H1 (cell line): ENCODE measurements at regions not wholly inside any gene's neighbourhood (a gene's known extent, or its start where the extent isn't known, plus 50 kb on each side); places are given as distances from the start of the nearest gene placed in this dataset.

Source experiments
- CTCF ChIA-PET: fragments of 300-600 bp; sonication (Branson Sonifier 250); formaldehyde crosslinking; loops from one replicate; lab custom pipeline; 2021; ENCODE audit not compliant: partially characterized antibody; lab: Charles Lee
- POLR2A ChIA-PET: fragments of 300-600 bp; sonication (Branson Sonifier 250); formaldehyde crosslinking; loops from one replicate; lab custom pipeline; 2021; ENCODE audit warnings: inconsistent platforms; ENCODE audit not compliant: partially characterized antibody; lab: Charles Lee
- DNase-seq, 2 experiments: peaks; one replicate each; pipeline versions ENCODE4 v3.0.0 to v3.0.0-alpha.2; 2010 to 2022; ENCODE audit warnings: low spot score in 2 of 2, low read depth in 1 of 2, mixed read lengths in 1 of 2
- FAIRE-seq: peaks from 2 replicates; lab custom pipeline; 2011; peaks lifted over from hg19 to GRCh38; lab: Jason Lieb, UNC
- H2AFZ ChIP-seq: 2 replicates; pipeline ENCODE4 v1.8.1; 2012; ENCODE audit warnings: low read length, inconsistent platforms
- H2AK5ac ChIP-seq: 2 replicates; pipeline ENCODE4 v1.6.1; 2013; ENCODE audit warnings: low read depth, low read length
- H2BK120ac ChIP-seq: replicated peaks from 2 replicates; pipeline ENCODE3; 2013; ENCODE audit warnings: low read depth, low read length, inconsistent platforms
- H2BK12ac ChIP-seq: 2 replicates; pipeline ENCODE4 v1.6.1; 2013; ENCODE audit warnings: low read depth, low read length
- H2BK15ac ChIP-seq: 2 replicates; pipeline ENCODE4 v1.6.1; 2013; ENCODE audit warnings: low read length
- H2BK20ac ChIP-seq: 2 replicates; pipeline ENCODE4 v1.6.1; 2013; ENCODE audit warnings: low read length
- H2BK5ac ChIP-seq: 2 replicates; pipeline ENCODE4 v1.6.1; 2013; ENCODE audit warnings: low read depth, low read length
- H3K14ac ChIP-seq: 2 replicates; pipeline ENCODE4 v1.6.1; 2013; ENCODE audit warnings: inconsistent platforms; ENCODE audit not compliant: insufficient read length
- H3K18ac ChIP-seq: 2 replicates; pipeline ENCODE4 v1.6.1; 2013; ENCODE audit warnings: low read length; ENCODE audit errors: extremely low read depth
- H3K23ac ChIP-seq: 2 replicates; pipeline ENCODE4 v1.6.1; 2013; ENCODE audit warnings: inconsistent platforms; ENCODE audit not compliant: insufficient read length
- H3K23me2 ChIP-seq: 2 replicates; pipeline ENCODE4 v1.6.1; 2013; ENCODE audit warnings: low read depth, low read length
- H3K27ac ChIP-seq: 2 replicates; pipeline ENCODE4 v1.6.1; 2011; ENCODE audit warnings: low read depth, low read length, inconsistent platforms
- H3K27me3 ChIP-seq, 4 experiments: replicated peaks in 1 of 4; 1 replicate in 1 of 4; 2 replicates in 3 of 4; pipeline versions ENCODE4 v1.6.1 to v1.8.1; 2011 to 2013; ENCODE audit warnings: low read length in 3 of 4, mild to moderate bottlenecking in 3 of 4, inconsistent platforms in 2 of 4, mixed read lengths in 2 of 4, moderate library complexity in 1 of 4; ENCODE audit not compliant: control insufficient read depth in 3 of 4, insufficient read depth in 3 of 4; ENCODE audit errors: extremely low read depth in 1 of 4
- H3K36me3 ChIP-seq, 4 experiments: 2 replicates each; pipeline versions ENCODE4 v1.6.1 to v1.8.1; 2011 to 2013; ENCODE audit warnings: mild to moderate bottlenecking in 4 of 4, low read length in 3 of 4, moderate library complexity in 2 of 4, control low read depth in 1 of 4, inconsistent platforms in 1 of 4; ENCODE audit not compliant: insufficient read depth in 4 of 4, control insufficient read depth in 2 of 4
- H3K4ac ChIP-seq: replicated peaks from 2 replicates; pipeline ENCODE3; 2013; ENCODE audit warnings: low read length, low read depth, mixed read lengths, inconsistent platforms; ENCODE audit not compliant: insufficient read length
- H3K4me1 ChIP-seq, 4 experiments: replicated peaks in 1 of 4; 1 replicate in 1 of 4; 2 replicates in 3 of 4; pipeline versions ENCODE4 v1.6.1 to v1.8.1; 2011 to 2013; ENCODE audit warnings: low read length in 3 of 4, inconsistent platforms in 2 of 4, mixed read lengths in 1 of 4; ENCODE audit not compliant: insufficient read depth in 4 of 4, control insufficient read depth in 3 of 4
- H3K4me2 ChIP-seq, 2 experiments: 2 replicates each; pipeline versions ENCODE4 v1.6.1 to v1.8.1; 2011 to 2013; ENCODE audit warnings: low read depth in 2 of 2, low read length in 2 of 2, control low read depth in 1 of 2, inconsistent platforms in 1 of 2, mild to moderate bottlenecking in 1 of 2; ENCODE audit not compliant: insufficient read depth in 1 of 2
- H3K4me3 ChIP-seq, 4 experiments: fragments of 200-600, 300-600 bp in 1 of 4; sonication (generic), shearing (Covaris generic), sonication (Bioruptor Twin) in 1 of 4; 2 replicates each; pipeline versions ENCODE4 v1.5.1 to v1.8.1; 2011 to 2016; ENCODE audit warnings: low read length in 4 of 4, low read depth in 3 of 4, control low read depth in 2 of 4, inconsistent platforms in 2 of 4, mild to moderate bottlenecking in 2 of 4, mixed read lengths in 1 of 4, moderate library complexity in 1 of 4; ENCODE audit not compliant: insufficient read depth in 2 of 4; ENCODE audit errors: extremely low read depth in 1 of 4
- H3K56ac ChIP-seq: replicated peaks from 2 replicates; pipeline ENCODE3; 2013; ENCODE audit warnings: low read depth, mild to moderate bottlenecking, mixed read lengths, low read length, inconsistent platforms; ENCODE audit not compliant: insufficient read length
- H3K79me1 ChIP-seq: 2 replicates; pipeline ENCODE4 v1.6.1; 2013; ENCODE audit warnings: low read depth, low read length, control low read depth
- H3K79me2 ChIP-seq, 2 experiments: 2 replicates each; pipeline versions ENCODE4 v1.6.1 to v1.8.1; 2012 to 2013; ENCODE audit warnings: low read length in 2 of 2, mild to moderate bottlenecking in 2 of 2, inconsistent platforms in 1 of 2; ENCODE audit not compliant: insufficient read depth in 2 of 2, control insufficient read depth in 1 of 2
- H3K9ac ChIP-seq, 4 experiments: replicated peaks in 1 of 4; 1 replicate in 1 of 4; 2 replicates in 3 of 4; pipeline versions ENCODE4 v1.6.1 to v1.8.1; 2011 to 2013; ENCODE audit warnings: low read depth in 3 of 4, low read length in 3 of 4, control low read depth in 2 of 4, mild to moderate bottlenecking in 2 of 4, moderate library complexity in 2 of 4, inconsistent platforms in 1 of 4; ENCODE audit errors: extremely low read depth in 1 of 4
- H3K9me3 ChIP-seq, 2 experiments: 2 replicates each; pipeline versions ENCODE4 v1.6.1 to v1.8.1; 2012 to 2013; ENCODE audit warnings: mild to moderate bottlenecking in 2 of 2, moderate library complexity in 2 of 2, control low read depth in 1 of 2, inconsistent platforms in 1 of 2, low read depth in 1 of 2, low read length in 1 of 2, mixed read lengths in 1 of 2; ENCODE audit not compliant: insufficient read depth in 2 of 2
- H4K20me1 ChIP-seq, 2 experiments: replicated peaks in 1 of 2; 2 replicates each; pipeline versions ENCODE3 to v1.8.1; 2011 to 2013; ENCODE audit warnings: inconsistent platforms in 2 of 2, low read length in 2 of 2, mild to moderate bottlenecking in 1 of 2; ENCODE audit not compliant: insufficient read depth in 2 of 2, control insufficient read depth in 1 of 2
- H4K5ac ChIP-seq: 2 replicates; pipeline ENCODE4 v1.6.1; 2013; ENCODE audit warnings: low read length, low read depth, mixed read lengths, inconsistent platforms; ENCODE audit not compliant: insufficient read length
- H4K8ac ChIP-seq: 2 replicates; pipeline ENCODE4 v1.8.0; 2013; ENCODE audit warnings: mild to moderate bottlenecking, moderate library complexity, low read length, inconsistent platforms; ENCODE audit not compliant: insufficient read depth; ENCODE audit errors: extremely low read depth
- H4K91ac ChIP-seq: replicated peaks from 2 replicates; pipeline ENCODE3; 2013; ENCODE audit warnings: low read length, mixed read lengths, inconsistent platforms; ENCODE audit not compliant: insufficient read length
- CEBPB ChIP-seq: IDR thresholded peaks from 2 replicates; pipeline ENCODE4 v1.6.1; 2012; ENCODE audit warnings: low read depth, low read length
- HDAC2 ChIP-seq, 2 experiments: fragments of 300-600 bp in 1 of 2; sonication (generic) in 1 of 2; IDR thresholded peaks; 2 replicates each; pipeline ENCODE4 v1.6.1; 2011 to 2012; ENCODE audit warnings: low read depth in 2 of 2, low read length in 2 of 2, mild to moderate bottlenecking in 2 of 2, moderate library complexity in 2 of 2, borderline replicate concordance in 1 of 2, inconsistent platforms in 1 of 2
- KDM5A ChIP-seq: fragments of 200-600 bp; IDR thresholded peaks from 2 replicates; pipeline ENCODE4 v1.7.1; 2012; ENCODE audit warnings: mild to moderate bottlenecking, low read length, inconsistent platforms, mixed read lengths
- NANOG ChIP-seq: IDR thresholded peaks from 2 replicates; pipeline ENCODE4 v1.6.1; 2011; ENCODE audit warnings: low read length, low read depth, mild to moderate bottlenecking, inconsistent platforms; ENCODE audit not compliant: insufficient read depth, poor library complexity, severe bottlenecking
- RAD21 ChIP-seq, 2 experiments: IDR thresholded peaks in 1 of 2; conservative IDR thresholded peaks in 1 of 2; 2 replicates each; pipeline ENCODE4 v1.6.1; 2011; ENCODE audit warnings: low read depth in 2 of 2, low read length in 2 of 2, improper control_type of control experiment in 1 of 2, inconsistent platforms in 1 of 2, mild to moderate bottlenecking in 1 of 2, moderate library complexity in 1 of 2
- SAP30 ChIP-seq: fragments of 300-600 bp; sonication (generic); IDR thresholded peaks from 2 replicates; pipeline ENCODE4 v1.7.1; 2012; ENCODE audit warnings: low read length, moderate library complexity, mild to moderate bottlenecking, inconsistent platforms; ENCODE audit not compliant: insufficient read depth, insufficient replicate concordance
- SIX5 ChIP-seq: IDR thresholded peaks from 2 replicates; pipeline ENCODE4 v1.6.1; 2011; ENCODE audit warnings: mild to moderate bottlenecking, low read depth, low read length
- USF2 ChIP-seq: IDR thresholded peaks from 2 replicates; pipeline ENCODE4 v1.6.1; 2011; ENCODE audit warnings: low read length, improper control_type of control experiment
- ZNF274 ChIP-seq: IDR thresholded peaks from 2 replicates; pipeline ENCODE4 v1.7.0; 2012; ENCODE audit warnings: low read length, borderline replicate concordance; ENCODE audit errors: extremely low read depth
- WGBS, 2 experiments: shearing (Covaris generic) in 1 of 2; methylation state at CpG; one replicate each; pipeline versions ENCODE4 v1.1.6 to v1.1.7; 2013 to 2015; ENCODE audit warnings: low lambda C conversion rate in 2 of 2, mixed read lengths in 2 of 2, inconsistent platforms in 1 of 2, low coverage in 1 of 2, missing lambda C conversion rate in 1 of 2; ENCODE audit not compliant: insufficient replicate concordance in 2 of 2, insufficient coverage in 1 of 2, insufficient read length in 1 of 2; ENCODE audit errors: extremely low coverage in 1 of 2, missing lambda C conversion rate in 1 of 2; 5-methylcytosine and 5-hydroxymethylcytosine counted together
- TF ChIP-seq, protein P1 (sequence below): IDR thresholded peaks from 2 replicates; pipeline ENCODE4 v1.6.1; 2012; ENCODE audit warnings: low read length, inconsistent platforms

DNA sequence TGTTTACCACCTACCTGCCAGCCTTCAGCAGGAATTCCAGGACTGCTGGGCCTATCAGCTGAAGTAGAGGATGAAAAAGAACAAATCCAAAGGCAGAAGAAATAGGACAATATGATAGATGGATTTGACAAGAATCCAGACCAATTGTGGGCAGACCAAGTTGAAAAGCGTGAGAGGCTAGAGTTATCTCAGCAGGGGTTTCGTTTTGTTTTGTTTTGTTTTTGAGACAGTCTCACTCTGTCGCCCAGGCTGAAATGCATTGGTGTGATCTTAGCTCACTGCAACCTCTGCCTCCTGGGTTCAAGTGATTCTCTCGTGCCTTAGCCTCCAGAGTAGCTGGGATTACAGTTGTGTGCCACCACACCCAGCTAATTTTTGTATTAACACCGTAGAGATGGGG lies 113.2 kb downstream of the PALM2AKAP2 start:
- no peaks in the 10 kb centered on the region for H3K27me3 ChIP-seq
- H3K4me3 ChIP-seq, result no peak overlapping the region
- no peak overlapping the region for H4K8ac ChIP-seq
- H4K20me1 ChIP-seq, result no peaks in the 10 kb centered on the region
- no peak overlapping the region for H3K14ac ChIP-seq
- H4K5ac ChIP-seq, result no peak overlapping the region
- H2BK120ac ChIP-seq, result no peak overlapping the region
- no peak overlapping the region for H3K4ac ChIP-seq
- WGBS, 2 experiments, result 76% methylated on average over 5 of the region's 5 CpGs; no CpG with 5 or more reads in 1 of the 2 experiments
- no peaks in the 10 kb centered on the region for H3K9me3 ChIP-seq
- H3K36me3 ChIP-seq, result no peaks in the 10 kb centered on the region
- CTCF ChIA-PET, result interaction anchor here (0.7 to 2.6 kb wide), 8 partner anchors 8 to 319 kb away, joined by 3 to 14 read pairs (median 4); no protein-coding TSS in a partner anchor
- TF ChIP-seq SIX5 (no peak), NANOG (no peak), KDM5A (no peak), SAP30 (no peak), CEBPB (no peak), RAD21 (IDR thresholded peaks at IDR 0.05 in 1 of 2, conservative IDR thresholded peaks at IDR 0.05 in 1 of 2; ENCODE audit: low read depth in 2 of 2, low read length in 2 of 2) (no peak), HDAC2 (IDR thresholded peaks at IDR 0.05; ENCODE audit: borderline replicate concordance in 1 of 2, low read depth in 2 of 2, low read length in 2 of 2) (no peak), ZNF274 (no peak), USF2 (no peak)
- TF ChIP-seq, protein P1, sequence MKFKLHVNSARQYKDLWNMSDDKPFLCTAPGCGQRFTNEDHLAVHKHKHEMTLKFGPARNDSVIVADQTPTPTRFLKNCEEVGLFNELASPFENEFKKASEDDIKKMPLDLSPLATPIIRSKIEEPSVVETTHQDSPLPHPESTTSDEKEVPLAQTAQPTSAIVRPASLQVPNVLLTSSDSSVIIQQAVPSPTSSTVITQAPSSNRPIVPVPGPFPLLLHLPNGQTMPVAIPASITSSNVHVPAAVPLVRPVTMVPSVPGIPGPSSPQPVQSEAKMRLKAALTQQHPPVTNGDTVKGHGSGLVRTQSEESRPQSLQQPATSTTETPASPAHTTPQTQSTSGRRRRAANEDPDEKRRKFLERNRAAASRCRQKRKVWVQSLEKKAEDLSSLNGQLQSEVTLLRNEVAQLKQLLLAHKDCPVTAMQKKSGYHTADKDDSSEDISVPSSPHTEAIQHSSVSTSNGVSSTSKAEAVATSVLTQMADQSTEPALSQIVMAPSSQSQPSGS, result no peak
- H3K79me1 ChIP-seq, result no peaks in the 10 kb centered on the region
- H3K9ac ChIP-seq, result no peak overlapping the region
- H2AFZ ChIP-seq, result no peak overlapping the region
- no peak overlapping the region for H2BK5ac ChIP-seq
- H3K4me1 ChIP-seq, result peaks cover 0 to 2% (median 0%) of the 10 kb centered on the region in 4 experiments; a peak in 1 of 7 replicates
- no peaks in the 10 kb centered on the region for H3K23me2 ChIP-seq
- no peak overlapping the region; the same call in 1 of the 2 replicates for H2BK15ac ChIP-seq
- H3K23ac ChIP-seq, result no peak overlapping the region
- FAIRE-seq (no peak), DNase-seq (no peak)
- no peak overlapping the region for H3K18ac ChIP-seq
- H3K27ac ChIP-seq, result no peak overlapping the region
- no peak overlapping the region for H3K4me2 ChIP-seq
- no peak overlapping the region for H3K56ac ChIP-seq
- peak overlapping the region; percentile 54 for H4K91ac ChIP-seq
- POLR2A ChIA-PET, result no interaction called here
- H2BK12ac ChIP-seq, result no peak overlapping the region
- 0 out of 2 replicates have a peak overlapping the region, but pooled peaks have one; percentile 65 for H2AK5ac ChIP-seq
- H2BK20ac ChIP-seq, result no peak overlapping the region
- H3K79me2 ChIP-seq, result no peaks in the 10 kb centered on the region
